HFFc6 (cell line): ENCODE measurements at regions not wholly inside any gene's neighbourhood (a gene's known extent, or its start where the extent isn't known, plus 50 kb on each side); places are given as distances from the start of the nearest gene placed in this dataset.

Source experiments
- DNase-seq: peaks from one replicate; pipeline ENCODE4 v3.0.0-alpha.2; 2018
- H3K27ac Mint-ChIP-seq: 2 replicates; pipeline ENCODE4 v1.8.0; 2020; ENCODE audit warnings: mild to moderate bottlenecking, mixed read lengths
- H3K27me3 Mint-ChIP-seq: 2 replicates; pipeline ENCODE4 v1.8.0; 2021; ENCODE audit warnings: mild to moderate bottlenecking, moderate library complexity, mixed read lengths; ENCODE audit not compliant: insufficient read depth
- H3K36me3 Mint-ChIP-seq: 2 replicates; pipeline ENCODE4 v1.8.0; 2021; ENCODE audit warnings: low read depth, mixed read lengths
- H3K4me1 Mint-ChIP-seq: 2 replicates; pipeline ENCODE4 v1.8.0; 2020; ENCODE audit warnings: low read depth, mixed read lengths
- H3K4me3 Mint-ChIP-seq: 2 replicates; pipeline ENCODE4 v1.8.0; 2020; ENCODE audit warnings: mild to moderate bottlenecking, moderate library complexity, mixed read lengths
- H3K9me3 Mint-ChIP-seq: 2 replicates; pipeline ENCODE4 v1.8.0; 2020; ENCODE audit warnings: mild to moderate bottlenecking, mixed read lengths
- CTCF ChIP-seq: fragments of 200-600 bp; sonication (generic); IDR thresholded peaks from 2 replicates; pipeline ENCODE4 v1.5.0; 2021; ENCODE audit warnings: antibody characterized with exemption, mild to moderate bottlenecking

GRCh38 chr16:77617553-77617952, 104.8 kb upstream of the NUDT7 start:
- no peak for DNase-seq
- H3K4me3 Mint-ChIP-seq: no peak overlapping the region

GRCh38 chr16:77617996-77618395, 104.3 kb upstream of the NUDT7 start:
- H3K4me3 Mint-ChIP-seq: no peak overlapping the region
- no peak overlapping the region for H3K27ac Mint-ChIP-seq
- H3K36me3 Mint-ChIP-seq: no peaks in the 10 kb centered on the region
- no peaks in the 10 kb centered on the region for H3K27me3 Mint-ChIP-seq
- no peak for TF ChIP-seq CTCF
- peaks cover 45% of the 10 kb centered on the region for H3K9me3 Mint-ChIP-seq
- H3K4me1 Mint-ChIP-seq: no peaks in the 10 kb centered on the region
- DNase-seq: no peak

More at GRCh38 chr16:77617553-77617952, 104.8 kb upstream of the NUDT7 start:
- peaks cover 48% of the 10 kb centered on the region for H3K9me3 Mint-ChIP-seq
- H3K27me3 Mint-ChIP-seq: no peaks in the 10 kb centered on the region
- TF ChIP-seq CTCF: no peak
- no peaks in the 10 kb centered on the region for H3K36me3 Mint-ChIP-seq
- H3K27ac Mint-ChIP-seq: no peak overlapping the region
- H3K4me1 Mint-ChIP-seq: no peaks in the 10 kb centered on the region

GRCh38 chr16:77618951-77619350, 103.4 kb upstream of the NUDT7 start:
- Mint-ChIP-seq H3K36me3 (no peaks in the 10 kb centered on the region), H3K27ac (no peak overlapping the region), H3K4me3 (no peak overlapping the region), H3K27me3 (no peaks in the 10 kb centered on the region), H3K4me1 (no peaks in the 10 kb centered on the region), H3K9me3 (peaks cover 41% of the 10 kb centered on the region)
- TF ChIP-seq CTCF: no peak
- no peak for DNase-seq

GRCh38 chr16:77624085-77624484, 98.2 kb upstream of the NUDT7 start:
- peaks cover 40% of the 10 kb centered on the region for H3K9me3 Mint-ChIP-seq
- no peaks in the 10 kb centered on the region for H3K36me3 Mint-ChIP-seq
- no peak for DNase-seq
- H3K4me3 Mint-ChIP-seq: no peak overlapping the region
- no peaks in the 10 kb centered on the region for H3K4me1 Mint-ChIP-seq
- TF ChIP-seq CTCF: no peak
- H3K27ac Mint-ChIP-seq: no peak overlapping the region
- H3K27me3 Mint-ChIP-seq: no peaks in the 10 kb centered on the region

GRCh38 chr16:77636615-77637014, 85.7 kb upstream of the NUDT7 start:
- H3K27ac Mint-ChIP-seq: no peak overlapping the region
- no peaks in the 10 kb centered on the region for H3K27me3 Mint-ChIP-seq
- no peak overlapping the region for H3K4me3 Mint-ChIP-seq
- H3K36me3 Mint-ChIP-seq: no peaks in the 10 kb centered on the region; the same call in 1 of the 2 replicates
- H3K9me3 Mint-ChIP-seq: peaks cover 34% of the 10 kb centered on the region
- DNase-seq: no peak
- no peaks in the 10 kb centered on the region for H3K4me1 Mint-ChIP-seq
- TF ChIP-seq CTCF: no peak

- no peak for DNase-seq
- Mint-ChIP-seq H3K9me3 (peaks cover 26% of the 10 kb centered on the region), H3K27me3 (no peaks in the 10 kb centered on the region), H3K4me3 (no peak overlapping the region), H3K36me3 (no peaks in the 10 kb centered on the region; the same call in 1 of the 2 replicates), H3K4me1 (no peaks in the 10 kb centered on the region), H3K27ac (no peak overlapping the region)
- TF ChIP-seq CTCF: no peak
These were observed 84.4 kb upstream of the NUDT7 start for GRCh38 chr16:77637940-77638339.
